ENCODE measurements at regions not wholly inside any gene's neighbourhood (a gene's known extent, or its start where the extent isn't known, plus 50 kb on each side); places are given as distances from the start of the nearest gene placed in this dataset.

- TF ChIP-seq CTCF (conservative IDR thresholded peaks at IDR 0.05) = no peak
- Histone ChIP-seq H2BK20ac (ENCODE audit: low read depth, low read length, poor library complexity, severe bottlenecking) (no peak overlapping the region), H4K8ac (replicated peaks; ENCODE audit: insufficient read length, low read depth, low read length) (no peak overlapping the region), H2BK5ac (ENCODE audit: insufficient read length, low read length) (no peak overlapping the region), H3K18ac (ENCODE audit: insufficient read length, low read depth, low read length) (no peak overlapping the region), H3K14ac (ENCODE audit: insufficient read depth, low read length) (no peak overlapping the region), H3K79me2 (ENCODE audit: insufficient read depth, low read length) (no peaks in the 10 kb centered on the region), H3K4ac (ENCODE audit: low read depth, low read length) (no peak overlapping the region), H3K27me3 (ENCODE audit: insufficient read depth, low read length) (no peaks in the 10 kb centered on the region), H2AK5ac (ENCODE audit: insufficient read length, low read length) (no peak overlapping the region), H2AFZ (ENCODE audit: low read length) (no peak overlapping the region), H2BK15ac (ENCODE audit: low read depth, low read length) (no peak overlapping the region), H2BK120ac (ENCODE audit: low read depth, low read length, poor library complexity, severe bottlenecking) (no peak overlapping the region), H4K20me1 (ENCODE audit: control insufficient read depth, insufficient read depth, insufficient read length) (no peaks in the 10 kb centered on the region), H4K91ac (ENCODE audit: insufficient read length, low read depth, low read length) (no peak overlapping the region), H3K9me3 (ENCODE audit: control insufficient read depth, low read depth, low read length) (no peaks in the 10 kb centered on the region), H3K79me1 (ENCODE audit: insufficient read depth, low read depth, low read length, poor library complexity, severe bottlenecking) (no peaks in the 10 kb centered on the region), H3K23me2 (ENCODE audit: insufficient read length, low read depth, low read length, poor library complexity, severe bottlenecking) (no peaks in the 10 kb centered on the region), H3T11ph (ENCODE audit: low read length) (no peak overlapping the region), H3K23ac (ENCODE audit: insufficient read length, low read depth, low read length) (no peak overlapping the region), H3K56ac (ENCODE audit: insufficient read length, low read depth, low read length) (no peak overlapping the region), H3K4me1 (ENCODE audit: insufficient read depth, low read length) (no peaks in the 10 kb centered on the region), H3K9ac (ENCODE audit: extremely low read depth, insufficient read length, low read length) (no peak overlapping the region), H4K5ac (ENCODE audit: insufficient read length, low read depth, low read length) (no peak overlapping the region), H2BK12ac (ENCODE audit: insufficient read length, low read depth, low read length) (no peak overlapping the region), H3K27ac (ENCODE audit: insufficient read length, low read depth, low read length) (no peak overlapping the region), H3K4me2 (ENCODE audit: insufficient read depth, insufficient read length, low read length) (no peak overlapping the region)
- no peak overlapping the region for H3K4me3 Mint-ChIP-seq
- H3K27ac Mint-ChIP-seq = no peak overlapping the region
- no peaks in the 10 kb centered on the region for H3K36me3 Mint-ChIP-seq (ENCODE audit: insufficient read depth in 1 of 3, low read depth in 3 of 3)
- H3K9me3 Mint-ChIP-seq = no peaks in the 10 kb centered on the region
- DNase-seq = no peak
- H3K27me3 Mint-ChIP-seq (ENCODE audit: low read depth) = no peaks in the 10 kb centered on the region
- H3K4me1 Mint-ChIP-seq = no peaks in the 10 kb centered on the region
Measured at GRCh38 chr18:30644158-30644557, 398.4 kb downstream of the DSC3 start.
